ENCODE measurements at regions not wholly inside any gene's neighbourhood (a gene's known extent, or its start where the extent isn't known, plus 50 kb on each side); places are given as distances from the start of the nearest gene placed in this dataset.

DNA sequence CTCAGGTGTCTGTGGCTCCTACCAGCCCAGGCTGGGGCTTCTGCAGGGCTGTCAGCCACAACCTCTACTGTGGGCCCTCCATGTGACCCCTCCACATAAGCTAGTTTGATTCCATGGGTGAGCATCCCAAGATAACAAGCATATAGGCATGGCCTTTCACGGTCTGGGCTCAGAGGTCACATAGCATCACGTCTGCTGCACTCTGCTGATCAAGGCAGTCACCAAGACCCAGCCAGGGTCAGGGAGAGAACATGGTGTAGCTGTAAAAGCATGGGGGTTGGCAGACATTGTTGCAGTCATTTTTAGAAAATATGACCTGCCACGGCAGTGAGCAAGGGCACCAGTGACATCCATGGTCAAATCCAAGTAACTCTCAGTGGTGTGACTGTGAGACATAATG lies 698.8 kb downstream of the UQCRFS1 start:
- no peak overlapping the region for H2AFZ ChIP-seq (ENCODE audit: low read length)
- H3K9me3 ChIP-seq (ENCODE audit: insufficient read depth, low read depth, low read length) = peaks cover under 1% of the 10 kb centered on the region; the same call in 1 of the 2 replicates
- H3K4me3 ChIP-seq (ENCODE audit: low read length, poor library complexity, severe bottlenecking) = no peak overlapping the region
- H3K27me3 ChIP-seq (ENCODE audit: insufficient read depth, low read length, poor library complexity, severe bottlenecking) = no peaks in the 10 kb centered on the region
- H3F3A ChIP-seq (ENCODE audit: low read depth) = no peaks in the 10 kb centered on the region
- no peaks in the 10 kb centered on the region for H3K36me3 ChIP-seq (ENCODE audit: insufficient read depth, low read length)
- no peak overlapping the region for H3K4me2 ChIP-seq (ENCODE audit: low read depth, low read length, poor library complexity, severe bottlenecking)
- H3K79me2 ChIP-seq (ENCODE audit: insufficient read depth, low read length) = no peaks in the 10 kb centered on the region
- no peaks in the 10 kb centered on the region for H3K9me2 ChIP-seq (replicated peaks; ENCODE audit: low read depth, low read length)
- H4K20me1 ChIP-seq (ENCODE audit: insufficient read depth, low read length, poor library complexity, severe bottlenecking) = no peaks in the 10 kb centered on the region
- no peak for TF ChIP-seq EZH2phosphoT487 (IDR thresholded peaks at IDR 0.05; ENCODE audit: borderline replicate concordance)
- no peak for TF ChIP-seq CTCF (conservative IDR thresholded peaks at IDR 0.05; ENCODE audit: low read length)
- no peaks in the 10 kb centered on the region for H3K4me1 ChIP-seq (ENCODE audit: insufficient read depth, low read length, poor library complexity, severe bottlenecking)
- H3K9ac ChIP-seq (ENCODE audit: low read depth, low read length, poor library complexity, severe bottlenecking) = no peak overlapping the region

DNA sequence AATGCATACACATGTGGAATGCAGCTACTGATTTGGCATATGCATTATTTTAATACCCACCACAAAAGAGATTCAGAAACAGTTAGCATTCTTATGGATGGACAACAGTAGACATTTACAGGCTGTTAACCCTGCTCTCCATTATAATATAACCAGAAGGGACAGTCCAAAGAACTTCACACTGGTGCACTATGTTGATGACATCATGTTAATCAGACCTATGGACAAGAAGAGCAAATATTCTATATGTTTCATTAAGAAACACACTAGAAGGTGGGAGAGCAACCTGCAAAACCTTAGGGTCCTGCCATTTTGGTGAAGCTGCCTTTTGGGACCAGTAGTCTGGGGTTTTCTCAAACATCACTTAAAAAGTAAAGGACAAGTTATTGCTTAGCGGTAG lies 701.3 kb downstream of the UQCRFS1 start:
- Histone ChIP-seq H3K4me3 (ENCODE audit: low read length, poor library complexity, severe bottlenecking) (no peak overlapping the region), H3K9ac (ENCODE audit: low read depth, low read length, poor library complexity, severe bottlenecking) (no peak overlapping the region), H3K9me3 (ENCODE audit: insufficient read depth, low read depth, low read length) (peaks cover 5% of the 10 kb centered on the region; the same call in 1 of the 2 replicates), H4K20me1 (ENCODE audit: insufficient read depth, low read length, poor library complexity, severe bottlenecking) (no peaks in the 10 kb centered on the region), H3K79me2 (ENCODE audit: insufficient read depth, low read length) (no peaks in the 10 kb centered on the region), H3K4me2 (ENCODE audit: low read depth, low read length, poor library complexity, severe bottlenecking) (no peak overlapping the region), H3K4me1 (ENCODE audit: insufficient read depth, low read length, poor library complexity, severe bottlenecking) (no peaks in the 10 kb centered on the region), H3F3A (ENCODE audit: low read depth) (no peaks in the 10 kb centered on the region), H3K9me2 (replicated peaks; ENCODE audit: low read depth, low read length) (no peaks in the 10 kb centered on the region), H3K36me3 (ENCODE audit: insufficient read depth, low read length) (no peaks in the 10 kb centered on the region), H2AFZ (ENCODE audit: low read length) (no peak overlapping the region), H3K27me3 (ENCODE audit: insufficient read depth, low read length, poor library complexity, severe bottlenecking) (no peaks in the 10 kb centered on the region)
- TF ChIP-seq CTCF (conservative IDR thresholded peaks at IDR 0.05; ENCODE audit: low read length) (no peak), EZH2phosphoT487 (IDR thresholded peaks at IDR 0.05; ENCODE audit: borderline replicate concordance) (no peak)

DNA sequence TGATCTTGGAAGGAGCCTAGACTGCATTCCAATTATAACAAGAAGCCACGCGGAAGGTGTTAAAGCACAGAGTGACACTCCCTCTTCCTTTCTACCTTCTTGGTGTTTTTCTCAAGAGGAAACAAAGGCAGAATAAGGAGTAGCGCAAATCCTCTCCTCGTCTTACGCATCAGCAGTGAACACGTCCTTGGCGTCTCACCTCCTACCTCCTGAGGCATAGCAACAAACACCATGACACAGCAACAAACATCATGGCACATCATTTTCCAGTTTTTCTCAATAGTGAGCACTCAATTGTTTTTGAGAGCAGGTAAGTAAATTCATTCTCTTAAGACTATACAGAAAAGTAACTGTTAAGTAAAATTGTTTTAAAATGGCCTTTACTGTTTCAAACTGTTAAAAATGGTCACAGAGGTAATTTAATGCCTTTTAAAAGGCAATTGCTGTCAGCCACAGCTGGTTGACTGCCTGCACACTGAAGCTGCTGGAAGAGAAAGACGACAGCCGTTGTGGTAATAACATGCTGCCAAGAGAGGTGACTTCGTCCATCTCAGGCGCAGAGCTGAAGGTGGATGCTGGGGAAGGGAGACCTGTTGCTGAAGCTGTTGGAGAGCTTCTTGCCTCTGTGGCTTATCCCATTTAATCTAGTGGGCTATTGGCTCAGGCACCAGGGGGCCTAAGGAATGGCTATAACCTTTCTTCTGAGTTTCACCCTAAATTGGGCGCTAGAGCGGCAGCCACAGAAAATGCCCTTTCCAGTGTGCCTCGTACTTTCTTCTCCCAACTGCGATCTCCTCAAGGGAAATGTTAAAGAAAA lies 703.7 kb downstream of the UQCRFS1 start:
- Histone ChIP-seq H3K79me2 (ENCODE audit: insufficient read depth, low read length) (no peaks in the 10 kb centered on the region), H3K9ac (ENCODE audit: low read depth, low read length, poor library complexity, severe bottlenecking) (no peak overlapping the region), H3K36me3 (ENCODE audit: insufficient read depth, low read length) (no peaks in the 10 kb centered on the region), H2AFZ (ENCODE audit: low read length) (no peak overlapping the region), H3F3A (ENCODE audit: low read depth) (no peaks in the 10 kb centered on the region), H3K9me2 (replicated peaks; ENCODE audit: low read depth, low read length) (no peaks in the 10 kb centered on the region), H3K4me3 (ENCODE audit: low read length, poor library complexity, severe bottlenecking) (no peak overlapping the region), H3K27me3 (ENCODE audit: insufficient read depth, low read length, poor library complexity, severe bottlenecking) (no peaks in the 10 kb centered on the region), H3K4me1 (ENCODE audit: insufficient read depth, low read length, poor library complexity, severe bottlenecking) (no peaks in the 10 kb centered on the region), H4K20me1 (ENCODE audit: insufficient read depth, low read length, poor library complexity, severe bottlenecking) (no peaks in the 10 kb centered on the region), H3K4me2 (ENCODE audit: low read depth, low read length, poor library complexity, severe bottlenecking) (no peak overlapping the region), H3K9me3 (ENCODE audit: insufficient read depth, low read depth, low read length) (peaks cover 12% of the 10 kb centered on the region; the same call in 1 of the 2 replicates)
- TF ChIP-seq CTCF (conservative IDR thresholded peaks at IDR 0.05; ENCODE audit: low read length) (no peak), EZH2phosphoT487 (IDR thresholded peaks at IDR 0.05; ENCODE audit: borderline replicate concordance) (no peak)

Measured in Loucy (cell line).